GM21529 (cell line): ENCODE measurements at regions not wholly inside any gene's neighbourhood (a gene's known extent, or its start where the extent isn't known, plus 50 kb on each side); places are given as distances from the start of the nearest gene placed in this dataset.
"Not testable (repeated sequence)": the region's sequence is repeated elsewhere in the genome, so short reads cannot be mapped to it uniquely, and the experiment has no call there.

Experiments
- ATAC-seq: cut with Tn5 transposase; IDR thresholded peaks from one replicate; pipeline ENCODE4 v1.9.1; 2021; ENCODE audit not compliant: unreplicated experiment

GRCh38 chr14:105675433-105675832, 149.1 kb downstream of the TMEM121 start:
- ATAC-seq: not testable (repeated sequence)

- not testable (repeated sequence) for ATAC-seq
Observed at GRCh38 chr14:105675905-105676670, 149.7 kb downstream of the TMEM121 start.

- not testable (repeated sequence) for ATAC-seq
Observed at GRCh38 chr14:105678057-105678456, 151.7 kb downstream of the TMEM121 start.

GRCh38 chr14:105678996-105679958, 152.9 kb downstream of the TMEM121 start:
- not testable (repeated sequence) for ATAC-seq

- peak; percentile 49 for ATAC-seq
Observed at GRCh38 chr14:105679959-105680735, 153.8 kb downstream of the TMEM121 start.

GRCh38 chr14:105680736-105681098, 154.3 kb downstream of the TMEM121 start:
- ATAC-seq: peak; percentile 38

GRCh38 chr14:105681606-105682185, 155.3 kb downstream of the TMEM121 start:
- not testable (repeated sequence) for ATAC-seq

GRCh38 chr14:105682442-105682841, 156.1 kb downstream of the TMEM121 start:
- ATAC-seq: not testable (repeated sequence)

GRCh38 chr14:105682956-105683570, 156.7 kb downstream of the TMEM121 start:
- ATAC-seq: no peak

- ATAC-seq: not testable (repeated sequence)
Observed at GRCh38 chr14:105684056-105684455, 157.7 kb downstream of the TMEM121 start.

- not testable (repeated sequence) for ATAC-seq
Observed at GRCh38 chr14:105684597-105684996, 158.2 kb downstream of the TMEM121 start.

- ATAC-seq: no peak
Observed at GRCh38 chr14:105685003-105685402, 158.6 kb downstream of the TMEM121 start.

GRCh38 chr14:105685605-105686004, 159.2 kb downstream of the TMEM121 start:
- peak; percentile 2 for ATAC-seq

GRCh38 chr14:105686050-105686449, 159.7 kb downstream of the TMEM121 start:
- ATAC-seq: peak; percentile 30

GRCh38 chr14:105686462-105687170, 160.2 kb downstream of the TMEM121 start:
- ATAC-seq: not testable (repeated sequence)

- not testable (repeated sequence) for ATAC-seq
Observed at GRCh38 chr14:105687171-105688022, 161.0 kb downstream of the TMEM121 start.

- peak; percentile 38 for ATAC-seq
Observed at GRCh38 chr14:105688023-105688351, 161.6 kb downstream of the TMEM121 start.

- ATAC-seq: not testable (repeated sequence)
Observed at GRCh38 chr14:105688664-105689221, 162.4 kb downstream of the TMEM121 start.
